Amygdala (tissue), 56 donors: ENCODE measurements at regions not wholly inside any gene's neighbourhood (a gene's known extent, or its start where the extent isn't known, plus 50 kb on each side); places are given as distances from the start of the nearest gene placed in this dataset.
A peak's percentile ranks its signal among the peaks of the same experiment; 100 is the strongest.

Experiments used
- DNase-seq, 56 donors: peaks; one replicate each; lab custom pipeline; 2025; lab: John Stamatoyannopoulos, UW

DNA sequence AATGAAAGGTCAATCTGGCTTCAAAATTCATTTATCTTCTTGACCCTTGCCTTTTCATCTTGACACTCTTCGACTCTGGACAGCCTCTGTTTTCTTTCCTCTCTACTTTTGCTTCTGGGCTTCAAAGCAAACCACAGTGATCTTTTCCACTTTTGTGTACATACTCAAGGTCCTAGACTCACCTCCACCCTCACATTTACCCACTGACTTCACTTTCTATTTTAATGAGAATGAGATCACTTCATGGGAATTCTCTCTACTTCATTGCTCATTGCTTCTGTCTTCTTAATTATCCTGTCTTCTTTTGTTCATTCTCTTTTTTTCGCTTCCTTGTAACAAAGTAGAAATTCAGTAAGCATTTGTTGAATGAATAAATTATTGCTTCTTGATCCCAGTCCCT, 330.1 kb upstream of the HAND2 start:
- DNase-seq = no peak

DNA sequence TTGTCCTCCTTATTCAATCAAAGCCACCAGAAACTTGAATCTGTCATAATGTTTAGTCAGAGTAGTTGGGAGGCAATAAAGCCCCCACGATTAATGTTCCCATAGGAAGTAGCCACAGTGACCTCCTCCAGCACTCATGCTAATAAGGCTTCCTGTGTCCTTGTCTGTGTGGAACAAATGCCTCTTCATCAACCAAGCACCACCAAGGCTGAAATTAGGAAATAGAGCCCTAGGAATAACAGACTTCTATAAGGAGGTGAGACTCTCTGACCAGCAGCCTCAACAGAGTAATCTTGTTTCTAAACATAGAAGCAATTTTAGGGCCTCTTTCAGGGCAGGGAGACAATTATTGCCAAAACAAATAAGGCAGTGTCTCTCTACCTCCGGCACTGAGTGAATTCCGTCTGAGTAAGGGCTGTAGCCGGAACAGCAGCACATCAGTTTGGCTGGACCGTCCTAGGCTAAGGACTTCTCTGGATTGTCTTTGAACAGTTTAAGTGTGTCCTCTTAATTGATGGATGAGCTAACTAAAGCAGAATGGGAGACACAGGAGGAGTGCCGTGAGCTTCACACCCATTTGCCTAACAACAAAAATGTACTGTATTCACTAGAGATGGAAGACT, 329.2 kb upstream of the HAND2 start:
- no peak for DNase-seq

DNA sequence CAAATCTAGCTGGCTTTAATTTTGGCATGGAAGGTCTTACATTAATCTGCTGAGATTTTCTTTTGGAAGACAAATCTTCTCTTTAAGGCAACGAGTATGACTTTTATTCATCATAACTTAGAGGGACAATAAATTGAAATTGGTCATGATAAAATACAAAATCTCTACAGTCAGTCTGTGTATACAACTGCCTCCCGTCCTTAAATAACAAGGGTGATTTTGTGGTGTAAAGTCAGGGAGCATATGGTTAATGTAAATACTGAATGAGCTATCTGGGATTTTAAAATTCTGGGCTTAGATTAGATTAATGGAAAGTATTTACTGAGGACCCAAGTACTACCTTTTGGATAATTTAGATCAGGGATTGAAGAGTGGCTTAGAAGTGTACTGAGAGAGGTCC, 328.4 kb upstream of the HAND2 start:
- DNase-seq = no peak

DNA sequence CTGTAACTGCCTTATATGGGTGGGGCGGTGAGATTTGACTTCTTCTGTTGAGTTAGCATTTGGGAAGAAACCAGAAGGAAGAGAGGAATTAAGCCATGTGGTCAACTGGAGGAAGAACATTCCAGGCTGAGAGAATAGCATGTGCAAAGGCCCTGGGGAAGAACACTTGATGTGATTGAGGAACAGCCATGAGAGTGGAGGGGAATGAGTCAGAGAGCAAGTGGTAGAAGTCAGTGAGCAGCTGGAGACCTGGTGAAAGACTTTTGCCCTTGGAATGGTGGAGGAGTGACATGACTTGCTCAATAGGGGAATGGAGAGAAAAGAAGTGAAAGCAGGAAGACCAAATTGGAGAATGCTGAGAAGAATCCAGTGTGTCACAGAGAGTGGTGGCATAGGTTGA, 327.8 kb upstream of the HAND2 start:
- no peak for DNase-seq

GRCh38 chr4:173855015-173855414, 325.0 kb upstream of the HAND2 start:
- DNase-seq = no peak

- DNase-seq = no peak
These were observed 322.7 kb upstream of the HAND2 start for GRCh38 chr4:173852775-173853174.

- no peak for DNase-seq
These were observed 315.6 kb upstream of the HAND2 start for GRCh38 chr4:173845580-173845979.

DNA sequence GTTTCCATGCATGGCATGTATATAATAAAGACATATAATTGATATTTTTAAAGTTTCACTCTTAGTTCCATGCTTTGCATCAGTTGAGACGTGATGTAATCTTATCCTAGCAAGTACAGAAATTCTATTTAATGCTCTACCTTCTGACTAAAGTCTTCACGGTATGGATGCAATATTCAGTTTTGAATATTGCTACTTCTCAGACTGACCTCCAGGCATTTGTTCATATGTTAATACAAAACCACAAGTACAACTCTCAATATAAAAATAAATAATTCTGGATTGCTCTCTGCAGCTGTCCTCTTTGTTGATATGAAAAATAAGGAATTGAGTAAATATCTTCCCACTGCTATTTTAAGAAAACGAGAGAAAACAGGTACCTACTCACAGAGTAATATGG, 309.8 kb upstream of the HAND2 start:
- no peak for DNase-seq

- DNase-seq = no peak
These were observed 307.5 kb upstream of the HAND2 start for GRCh38 chr4:173837517-173837916.

- peak in 12 of 56 donors; percentile 0 to 23 (median 2) for DNase-seq
These were observed 305.9 kb upstream of the HAND2 start for GRCh38 chr4:173835903-173836302.

GRCh38 chr4:173834151-173834550, 304.1 kb upstream of the HAND2 start:
- no peak for DNase-seq

DNA sequence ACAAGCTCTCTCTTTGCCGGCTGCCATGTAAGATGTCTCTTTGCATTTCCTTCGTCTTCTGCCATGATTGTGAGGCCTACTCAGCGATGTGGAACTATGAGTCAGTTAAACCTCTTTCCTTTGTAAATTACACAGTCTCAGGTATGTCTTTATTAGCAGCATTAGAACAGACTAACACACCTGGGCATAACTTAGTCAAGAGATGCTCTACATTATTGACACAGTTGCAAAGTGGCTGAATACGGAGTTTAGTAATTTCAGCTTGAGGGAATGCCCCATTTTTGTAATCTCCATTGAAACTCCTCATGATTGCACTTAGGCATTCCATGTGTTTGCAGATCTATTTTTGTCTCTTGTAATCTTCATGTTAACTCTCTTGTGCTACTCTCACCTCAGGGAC, 299.5 kb upstream of the HAND2 start:
- no peak for DNase-seq

- no peak for DNase-seq
These were observed 297.7 kb upstream of the HAND2 start for GRCh38 chr4:173827707-173828106.

DNA sequence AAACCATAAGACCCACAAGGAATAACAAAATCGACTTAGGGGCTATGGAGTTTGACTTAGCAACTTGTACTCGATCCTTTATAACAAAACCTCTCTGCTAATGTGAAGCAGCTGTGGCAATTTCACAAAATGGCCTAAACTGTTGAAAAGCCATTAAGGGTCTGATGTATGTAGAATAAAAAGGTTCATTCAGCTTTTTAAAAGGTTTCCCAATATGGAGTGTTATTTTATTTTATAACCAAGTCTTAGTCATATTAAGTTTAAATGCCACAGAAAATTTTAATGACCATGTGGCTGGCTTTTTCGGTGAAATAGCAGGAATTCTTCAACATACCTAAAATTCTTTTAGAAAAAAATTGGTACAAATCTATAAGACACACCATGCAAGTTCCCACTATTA, 291.8 kb upstream of the HAND2 start:
- no peak for DNase-seq

GRCh38 chr4:173821036-173821435, 291.0 kb upstream of the HAND2 start:
- DNase-seq = no peak

- DNase-seq = peak in 10 of 56 donors; percentile 0 to 35 (median 2)
These were observed 277.3 kb upstream of the HAND2 start for GRCh38 chr4:173807347-173807746.

- DNase-seq = no peak
These were observed 275.9 kb upstream of the HAND2 start for GRCh38 chr4:173805884-173806283.

DNA sequence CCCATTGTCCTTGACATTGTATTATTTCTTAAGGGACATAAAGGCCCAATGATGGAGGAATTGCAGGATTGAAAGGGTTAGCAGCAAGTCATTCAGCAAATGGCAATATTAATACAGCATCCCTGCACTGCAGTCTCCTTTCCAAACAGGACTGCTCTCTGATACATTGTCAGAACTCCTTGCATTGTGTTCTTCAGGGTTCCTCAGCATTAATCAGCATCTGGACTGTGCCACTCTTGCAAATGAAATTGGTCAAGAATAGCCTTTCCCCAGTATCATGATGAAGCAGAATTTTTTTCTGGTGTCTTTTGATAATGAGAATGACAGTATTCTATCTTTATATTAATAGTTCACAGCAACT, 272.6 kb upstream of the HAND2 start:
- DNase-seq = no peak

DNA sequence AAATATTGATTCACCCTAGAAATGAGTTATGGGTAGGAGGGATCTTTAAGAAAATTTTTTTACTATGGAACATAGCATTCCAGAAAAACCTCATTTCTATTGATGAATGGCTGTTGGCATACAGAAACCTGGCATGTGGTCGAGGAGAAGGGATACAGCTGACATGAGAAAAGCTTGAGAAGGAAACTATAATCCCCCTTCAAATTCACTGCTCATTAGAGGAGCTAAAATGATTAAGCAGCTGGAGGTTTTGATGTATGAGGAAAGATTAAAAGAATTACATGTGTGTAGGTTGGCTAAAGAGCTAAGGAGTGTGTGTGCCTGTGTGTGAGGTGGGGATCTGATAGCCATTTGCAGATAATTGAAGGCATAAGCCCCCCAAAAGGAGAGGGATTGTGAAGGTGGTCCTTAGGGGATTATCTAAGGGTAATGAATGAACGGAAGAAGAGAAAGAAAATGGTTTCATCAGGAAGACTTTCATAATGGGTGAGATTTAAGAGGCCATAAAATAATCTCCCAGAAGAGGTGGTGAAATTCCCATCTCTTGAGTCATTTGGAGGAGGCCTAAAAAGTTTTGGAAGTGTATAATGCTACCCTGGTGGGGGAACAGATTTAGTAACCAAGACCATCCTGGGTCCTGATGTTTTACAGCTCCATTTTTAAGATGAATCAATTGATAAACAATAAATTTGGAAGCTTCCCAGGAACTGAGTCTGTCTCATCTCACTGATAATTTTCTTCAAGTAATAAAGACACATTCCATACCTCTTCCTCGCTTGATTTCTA, 272.0 kb upstream of the HAND2 start:
- no peak for DNase-seq

GRCh38 chr4:173801361-173801760, 271.3 kb upstream of the HAND2 start:
- no peak for DNase-seq

DNA sequence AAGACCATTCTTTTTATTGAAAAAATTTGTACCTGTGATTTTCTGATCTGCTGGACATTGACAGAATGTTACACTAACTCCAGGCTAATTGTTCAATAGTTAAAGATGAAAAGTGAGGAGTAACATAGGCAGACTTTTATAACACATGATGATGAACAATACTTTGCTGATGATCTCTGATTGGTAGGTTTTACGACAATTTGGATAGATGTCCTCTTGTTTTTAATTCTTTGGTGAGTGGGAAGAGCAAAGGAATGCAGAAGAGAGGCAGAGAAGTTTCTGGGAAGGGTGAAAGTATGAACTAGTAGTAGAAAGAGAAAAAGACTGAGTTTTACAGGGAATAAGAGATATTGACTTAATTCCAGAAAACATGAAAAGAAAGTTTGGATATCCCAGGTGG, 267.3 kb upstream of the HAND2 start:
- no peak for DNase-seq

GRCh38 chr4:173794662-173795061, 264.6 kb upstream of the HAND2 start:
- DNase-seq = no peak
